Endodermal cell (in vitro differentiated cells): ENCODE measurements at regions not wholly inside any gene's neighbourhood (a gene's known extent, or its start where the extent isn't known, plus 50 kb on each side); places are given as distances from the start of the nearest gene placed in this dataset.

ENCODE experiments used
- DNase-seq: peaks from one replicate; pipeline ENCODE4 v3.0.0-alpha.2; 2017
- H3K27ac ChIP-seq: 2 replicates; pipeline ENCODE4 v1.5.1; 2013; ENCODE audit warnings: mild to moderate bottlenecking, low read depth, low read length, moderate library complexity
- H3K27me3 ChIP-seq: 2 replicates; pipeline ENCODE4 v1.6.1; 2013; ENCODE audit warnings: mild to moderate bottlenecking, low read length, moderate library complexity; ENCODE audit not compliant: insufficient read depth, control insufficient read depth, poor library complexity, severe bottlenecking
- H3K36me3 ChIP-seq: 2 replicates; pipeline ENCODE4 v1.7.0; 2013; ENCODE audit warnings: mild to moderate bottlenecking, low read length, moderate library complexity; ENCODE audit not compliant: control insufficient read depth, insufficient read depth
- H3K4me1 ChIP-seq: one replicate; pipeline ENCODE4 v1.7.0; 2013; ENCODE audit warnings: low read length; ENCODE audit not compliant: control insufficient read depth, insufficient read depth
- H3K4me3 ChIP-seq: 2 replicates; pipeline ENCODE4 v1.5.1; 2013; ENCODE audit warnings: mild to moderate bottlenecking, low read length, moderate library complexity
- H3K9ac ChIP-seq: 2 replicates; pipeline ENCODE4 v1.6.1; 2013; ENCODE audit warnings: mild to moderate bottlenecking, low read length, moderate library complexity; ENCODE audit not compliant: poor library complexity, severe bottlenecking; ENCODE audit errors: extremely low read depth
- H3K9me3 ChIP-seq: 2 replicates; pipeline ENCODE4 v1.6.1; 2013; ENCODE audit warnings: mild to moderate bottlenecking, low read length, moderate library complexity; ENCODE audit not compliant: control insufficient read depth
- H3K27ac Mint-ChIP-seq: 2 replicates; pipeline ENCODE4 v1.8.0; 2020; ENCODE audit warnings: mixed read lengths
- H3K27me3 Mint-ChIP-seq: 2 replicates; pipeline ENCODE4 v1.8.0; 2021; ENCODE audit warnings: mild to moderate bottlenecking, mixed read lengths; ENCODE audit not compliant: insufficient read depth
- H3K36me3 Mint-ChIP-seq: 2 replicates; pipeline ENCODE4 v1.8.0; 2020; ENCODE audit warnings: low read depth, mixed read lengths
- H3K4me1 Mint-ChIP-seq: 2 replicates; pipeline ENCODE4 v1.8.0; 2020; ENCODE audit warnings: mixed read lengths
- H3K4me3 Mint-ChIP-seq: 2 replicates; pipeline ENCODE4 v1.8.0; 2020; ENCODE audit warnings: mild to moderate bottlenecking, moderate library complexity, mixed read lengths
- H3K9me3 Mint-ChIP-seq: 2 replicates; pipeline ENCODE4 v1.8.0; 2020; ENCODE audit warnings: mild to moderate bottlenecking, mixed read lengths
- WGBS, 2 experiments: methylation state at CpG; one replicate each; pipeline versions ENCODE4 v1.1.5 to v1.1.7; 2013; ENCODE audit warnings: missing lambda C conversion rate in 2 of 2, mixed read lengths in 1 of 2; ENCODE audit not compliant: insufficient coverage in 1 of 2, insufficient read length in 1 of 2; 5-methylcytosine and 5-hydroxymethylcytosine counted together
- TF ChIP-seq, protein P1 (sequence below): fragments of 200-600 bp; sonication (generic); conservative IDR thresholded peaks from 2 replicates; pipeline ENCODE4 v1.5.0; 2021; ENCODE audit warnings: antibody characterized with exemption, mild to moderate bottlenecking

DNA sequence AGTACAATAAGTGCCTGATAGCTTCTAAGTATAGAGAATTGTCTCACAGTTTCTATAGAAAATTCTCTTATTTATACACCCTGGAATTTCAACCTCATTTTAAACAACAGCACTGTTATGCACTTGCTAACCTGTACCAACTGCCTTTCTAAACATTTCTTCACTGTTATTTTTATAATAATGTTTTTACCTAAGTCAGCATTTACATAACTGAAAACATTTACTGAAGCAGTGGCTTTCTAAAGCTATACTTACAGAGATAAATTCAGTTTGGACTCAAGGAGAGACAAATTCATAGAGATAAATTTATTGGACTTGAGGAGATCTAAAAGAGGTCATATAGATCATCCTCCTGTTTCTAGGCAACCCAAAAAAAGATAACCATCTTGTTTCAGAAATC, 686.6 kb upstream of the FAT3 start:
- Histone ChIP-seq H3K27ac (no peak overlapping the region), H3K9ac (no peak overlapping the region), H3K4me1 (no peaks in the 10 kb centered on the region), H3K4me3 (no peak overlapping the region), H3K9me3 (peaks cover 32% of the 10 kb centered on the region), H3K27me3 (no peaks in the 10 kb centered on the region), H3K36me3 (no peaks in the 10 kb centered on the region)
- no peak for DNase-seq
- no peak overlapping the region for H3K27ac Mint-ChIP-seq
- H3K4me1 Mint-ChIP-seq, result no peaks in the 10 kb centered on the region
- H3K4me3 Mint-ChIP-seq, result no peak overlapping the region
- H3K36me3 Mint-ChIP-seq, result no peaks in the 10 kb centered on the region
- H3K9me3 Mint-ChIP-seq, result peaks cover 20% of the 10 kb centered on the region
- H3K27me3 Mint-ChIP-seq, result no peaks in the 10 kb centered on the region
- TF ChIP-seq, protein P1, sequence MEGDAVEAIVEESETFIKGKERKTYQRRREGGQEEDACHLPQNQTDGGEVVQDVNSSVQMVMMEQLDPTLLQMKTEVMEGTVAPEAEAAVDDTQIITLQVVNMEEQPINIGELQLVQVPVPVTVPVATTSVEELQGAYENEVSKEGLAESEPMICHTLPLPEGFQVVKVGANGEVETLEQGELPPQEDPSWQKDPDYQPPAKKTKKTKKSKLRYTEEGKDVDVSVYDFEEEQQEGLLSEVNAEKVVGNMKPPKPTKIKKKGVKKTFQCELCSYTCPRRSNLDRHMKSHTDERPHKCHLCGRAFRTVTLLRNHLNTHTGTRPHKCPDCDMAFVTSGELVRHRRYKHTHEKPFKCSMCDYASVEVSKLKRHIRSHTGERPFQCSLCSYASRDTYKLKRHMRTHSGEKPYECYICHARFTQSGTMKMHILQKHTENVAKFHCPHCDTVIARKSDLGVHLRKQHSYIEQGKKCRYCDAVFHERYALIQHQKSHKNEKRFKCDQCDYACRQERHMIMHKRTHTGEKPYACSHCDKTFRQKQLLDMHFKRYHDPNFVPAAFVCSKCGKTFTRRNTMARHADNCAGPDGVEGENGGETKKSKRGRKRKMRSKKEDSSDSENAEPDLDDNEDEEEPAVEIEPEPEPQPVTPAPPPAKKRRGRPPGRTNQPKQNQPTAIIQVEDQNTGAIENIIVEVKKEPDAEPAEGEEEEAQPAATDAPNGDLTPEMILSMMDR, result no peak

DNA sequence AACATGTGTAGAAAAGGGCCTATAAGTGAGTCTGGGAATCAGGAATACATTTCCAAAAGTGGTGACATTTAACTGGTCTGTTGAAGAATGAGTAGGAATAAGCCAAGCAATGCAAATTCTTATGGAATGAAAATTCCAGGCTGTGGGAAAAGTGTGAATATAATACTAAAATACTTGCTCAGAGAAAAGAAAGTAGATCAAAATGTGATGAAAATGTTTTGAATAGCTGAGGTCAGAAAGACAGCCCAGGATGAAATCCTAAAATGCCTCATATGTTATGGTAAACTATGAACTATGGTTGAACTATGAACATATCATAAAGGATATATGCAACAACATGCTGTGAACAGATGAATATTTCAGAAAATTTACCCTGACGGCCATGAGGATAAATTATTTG, 688.3 kb upstream of the FAT3 start:
- H3K36me3 ChIP-seq, result no peaks in the 10 kb centered on the region
- 94 to 100% methylated on average over 1 of the region's 1 CpG for WGBS, 2 experiments
- no peak overlapping the region for H3K9ac ChIP-seq
- no peaks in the 10 kb centered on the region for H3K36me3 Mint-ChIP-seq
- no peaks in the 10 kb centered on the region for H3K27me3 ChIP-seq
- no peaks in the 10 kb centered on the region for H3K27me3 Mint-ChIP-seq
- H3K4me1 Mint-ChIP-seq, result no peaks in the 10 kb centered on the region
- H3K4me3 Mint-ChIP-seq, result no peak overlapping the region
- H3K9me3 Mint-ChIP-seq, result peaks cover 20% of the 10 kb centered on the region
- peaks cover 33% of the 10 kb centered on the region for H3K9me3 ChIP-seq
- no peaks in the 10 kb centered on the region for H3K4me1 ChIP-seq
- no peak for DNase-seq
- no peak overlapping the region for H3K27ac ChIP-seq
- H3K4me3 ChIP-seq, result no peak overlapping the region
- no peak overlapping the region for H3K27ac Mint-ChIP-seq
- TF ChIP-seq, protein P1, result no peak

DNA sequence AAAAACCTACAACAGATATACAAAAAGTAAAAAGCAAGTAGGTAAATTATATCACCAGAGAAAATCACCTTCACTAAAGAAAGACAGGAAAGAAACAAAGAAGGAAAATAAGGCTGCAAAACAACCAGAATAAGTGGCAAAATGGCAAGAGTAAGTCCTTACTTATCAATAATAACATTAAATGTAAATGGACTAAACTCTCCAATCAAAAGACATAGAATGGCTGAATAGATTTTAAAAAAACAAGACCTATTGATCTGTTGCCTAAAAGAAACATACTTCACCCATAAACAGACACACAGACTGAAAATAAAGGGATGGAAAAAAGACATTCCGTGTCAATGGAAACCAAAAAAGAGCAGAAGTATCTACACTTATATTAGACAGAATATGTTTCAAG, 695.7 kb upstream of the FAT3 start:
- TF ChIP-seq, protein P1, result no peak
- H3K27ac Mint-ChIP-seq, result no peak overlapping the region
- Histone ChIP-seq H3K36me3 (no peaks in the 10 kb centered on the region), H3K9ac (no peak overlapping the region), H3K9me3 (peaks cover 30% of the 10 kb centered on the region), H3K27me3 (no peaks in the 10 kb centered on the region), H3K4me3 (no peak overlapping the region), H3K4me1 (no peaks in the 10 kb centered on the region), H3K27ac (no peak overlapping the region)
- no peak for DNase-seq
- H3K9me3 Mint-ChIP-seq, result peaks cover 21% of the 10 kb centered on the region
- peaks cover 8% of the 10 kb centered on the region for H3K4me1 Mint-ChIP-seq
- H3K36me3 Mint-ChIP-seq, result no peaks in the 10 kb centered on the region
- WGBS, 2 experiments, result 100% methylated on average over 1 of the region's 1 CpG; no CpG with 5 or more reads in 1 of the 2 experiments
- H3K27me3 Mint-ChIP-seq, result no peaks in the 10 kb centered on the region
- H3K4me3 Mint-ChIP-seq, result no peak overlapping the region
